ENCODE measurements at regions not wholly inside any gene's neighbourhood (a gene's known extent, or its start where the extent isn't known, plus 50 kb on each side); places are given as distances from the start of the nearest gene placed in this dataset.

- H3K79me2 ChIP-seq (replicated peaks; ENCODE audit: insufficient read depth, low read length), result no peaks in the 10 kb centered on the region
- H3K9me3 ChIP-seq (ENCODE audit: low read length), result no peaks in the 10 kb centered on the region
- H3K27ac ChIP-seq (ENCODE audit: low read length), result peak overlapping the region; percentile 69
- H2AFZ ChIP-seq (ENCODE audit: low read depth, low read length), result no peak overlapping the region
- H3K4me2 ChIP-seq (ENCODE audit: low read length), result no peak overlapping the region
- no peaks in the 10 kb centered on the region for H4K20me1 ChIP-seq (ENCODE audit: insufficient read depth)
- no peaks in the 10 kb centered on the region for H3F3A ChIP-seq (ENCODE audit: insufficient read depth, low read length, poor library complexity, severe bottlenecking)
- no peaks in the 10 kb centered on the region for H3K36me3 ChIP-seq (ENCODE audit: insufficient read depth, low read length)
- TF ChIP-seq MXI1 (conservative IDR thresholded peaks at IDR 0.05; ENCODE audit: poor library complexity, severe bottlenecking), result no peak
- no peak for TF ChIP-seq EZH2 (IDR thresholded peaks at IDR 0.05; ENCODE audit: borderline replicate concordance, insufficient read depth, low read length, poor library complexity, severe bottlenecking)
- TF ChIP-seq CTCF (IDR thresholded peaks at IDR 0.05; ENCODE audit: poor library complexity, severe bottlenecking), result no peak
- TF ChIP-seq POLR2AphosphoS5 (IDR thresholded peaks at IDR 0.05), result peak; percentile 76
- TF ChIP-seq SMC3 (conservative IDR thresholded peaks at IDR 0.05; ENCODE audit: poor library complexity), result no peak
- no peak for TF ChIP-seq TAF1 (IDR thresholded peaks at IDR 0.05; ENCODE audit: low read depth)
- peak; percentile 78 for TF ChIP-seq EP300 (conservative IDR thresholded peaks at IDR 0.05; ENCODE audit: poor library complexity, severe bottlenecking)
- no peak for TF ChIP-seq RAD21 (conservative IDR thresholded peaks at IDR 0.05)
- no peak for TF ChIP-seq REST (IDR thresholded peaks at IDR 0.05; ENCODE audit: borderline replicate concordance)
- peak overlapping the region; percentile 44 for H3K9ac ChIP-seq (ENCODE audit: low read length)
- H3K4me3 ChIP-seq (ENCODE audit: low read length), result peak overlapping the region; percentile 33
- H3K9me2 ChIP-seq (ENCODE audit: insufficient read depth, low read length), result no peaks in the 10 kb centered on the region
- H3K27me3 ChIP-seq (ENCODE audit: insufficient read depth, low read depth, low read length), result no peaks in the 10 kb centered on the region
Measured at GRCh38 chr13:70788074-70788473, 679.8 kb upstream of the KLHL1 start.

- H3K9me3 ChIP-seq (ENCODE audit: low read length), result no peaks in the 10 kb centered on the region
- no peaks in the 10 kb centered on the region for H3K27me3 ChIP-seq (ENCODE audit: insufficient read depth, low read depth, low read length)
- no peaks in the 10 kb centered on the region for H3K9me2 ChIP-seq (ENCODE audit: insufficient read depth, low read length)
- no peak overlapping the region for H3K4me2 ChIP-seq (ENCODE audit: low read length)
- no peaks in the 10 kb centered on the region for H3K36me3 ChIP-seq (ENCODE audit: insufficient read depth, low read length)
- H3K79me2 ChIP-seq (replicated peaks; ENCODE audit: insufficient read depth, low read length), result no peaks in the 10 kb centered on the region
- peak overlapping the region; percentile 22 for H3K4me3 ChIP-seq (ENCODE audit: low read length)
- no peak overlapping the region for H3K9ac ChIP-seq (ENCODE audit: low read length)
- TF ChIP-seq RAD21 (conservative IDR thresholded peaks at IDR 0.05) (no peak), EZH2 (IDR thresholded peaks at IDR 0.05; ENCODE audit: borderline replicate concordance, insufficient read depth, low read length, poor library complexity, severe bottlenecking) (no peak), REST (IDR thresholded peaks at IDR 0.05; ENCODE audit: borderline replicate concordance) (no peak), CTCF (IDR thresholded peaks at IDR 0.05; ENCODE audit: poor library complexity, severe bottlenecking) (no peak), EP300 (conservative IDR thresholded peaks at IDR 0.05; ENCODE audit: poor library complexity, severe bottlenecking) (no peak), TAF1 (IDR thresholded peaks at IDR 0.05; ENCODE audit: low read depth) (no peak), POLR2AphosphoS5 (IDR thresholded peaks at IDR 0.05) (no peak), SMC3 (conservative IDR thresholded peaks at IDR 0.05; ENCODE audit: poor library complexity) (no peak), MXI1 (conservative IDR thresholded peaks at IDR 0.05; ENCODE audit: poor library complexity, severe bottlenecking) (no peak)
- H3F3A ChIP-seq (ENCODE audit: insufficient read depth, low read length, poor library complexity, severe bottlenecking), result no peaks in the 10 kb centered on the region
- H4K20me1 ChIP-seq (ENCODE audit: insufficient read depth), result no peaks in the 10 kb centered on the region
- H3K27ac ChIP-seq (ENCODE audit: low read length), result no peak overlapping the region
- no peak overlapping the region for H2AFZ ChIP-seq (ENCODE audit: low read depth, low read length)
Measured at GRCh38 chr13:70784207-70784989, 676.1 kb upstream of the KLHL1 start.

Data from neural cell (in vitro differentiated cells).